NCI-H2227 (cell line): ENCODE measurements at regions not wholly inside any gene's neighbourhood (a gene's known extent, or its start where the extent isn't known, plus 50 kb on each side); places are given as distances from the start of the nearest gene placed in this dataset.

Experiments used
- DNase-seq: peaks from one replicate; lab custom pipeline; 2025; ENCODE audit not compliant: unreplicated experiment; lab: John Stamatoyannopoulos, UW

- DNase-seq, result no peak
These were observed 1028.4 kb upstream of the PIK3C3 start for GRCh38 chr18:40926679-40927078.

- no peak for DNase-seq
These were observed 1029.9 kb upstream of the PIK3C3 start for GRCh38 chr18:40925071-40925541.

GRCh38 chr18:40921845-40922629 lies 1033.0 kb upstream of the PIK3C3 start:
- DNase-seq, result peak; percentile 56

GRCh38 chr18:40917056-40917455 lies 1038.0 kb upstream of the PIK3C3 start:
- DNase-seq, result no peak

- no peak for DNase-seq
These were observed 1039.3 kb upstream of the PIK3C3 start for GRCh38 chr18:40915724-40916123.

GRCh38 chr18:40911582-40912254 lies 1043.3 kb upstream of the PIK3C3 start:
- DNase-seq, result no peak

GRCh38 chr18:40911041-40911440 lies 1044.0 kb upstream of the PIK3C3 start:
- no peak for DNase-seq

GRCh38 chr18:40907842-40908241 lies 1047.2 kb upstream of the PIK3C3 start:
- no peak for DNase-seq

GRCh38 chr18:40904295-40904694 lies 1050.7 kb upstream of the PIK3C3 start:
- DNase-seq, result no peak

GRCh38 chr18:40902436-40902835 lies 1052.6 kb upstream of the PIK3C3 start:
- no peak for DNase-seq

GRCh38 chr18:40897884-40898283 lies 1057.2 kb upstream of the PIK3C3 start:
- DNase-seq, result no peak

GRCh38 chr18:40883271-40883670 lies 1071.8 kb upstream of the PIK3C3 start:
- no peak for DNase-seq

GRCh38 chr18:40882468-40882867 lies 1072.6 kb upstream of the PIK3C3 start:
- no peak for DNase-seq

- DNase-seq, result no peak
These were observed 1076.7 kb upstream of the PIK3C3 start for GRCh38 chr18:40878371-40878770.

- DNase-seq, result no peak
These were observed 1077.9 kb upstream of the PIK3C3 start for GRCh38 chr18:40877096-40877495.

- DNase-seq, result no peak
These were observed 1079.9 kb upstream of the PIK3C3 start for GRCh38 chr18:40875101-40875615.

- no peak for DNase-seq
These were observed 1080.8 kb upstream of the PIK3C3 start for GRCh38 chr18:40874233-40874632.

- no peak for DNase-seq
These were observed 1086.8 kb upstream of the PIK3C3 start for GRCh38 chr18:40868110-40868858.

GRCh38 chr18:40867459-40867858 lies 1087.6 kb upstream of the PIK3C3 start:
- DNase-seq, result no peak

GRCh38 chr18:40866968-40867367 lies 1088.1 kb upstream of the PIK3C3 start:
- DNase-seq, result no peak

GRCh38 chr18:40866013-40866645 lies 1088.9 kb upstream of the PIK3C3 start:
- DNase-seq, result no peak
